ENCODE measurements at regions not wholly inside any gene's neighbourhood (a gene's known extent, or its start where the extent isn't known, plus 50 kb on each side); places are given as distances from the start of the nearest gene placed in this dataset.
"Not testable (repeated sequence)": the region's sequence is repeated elsewhere in the genome, so short reads cannot be mapped to it uniquely, and the experiment has no call there.

DNA sequence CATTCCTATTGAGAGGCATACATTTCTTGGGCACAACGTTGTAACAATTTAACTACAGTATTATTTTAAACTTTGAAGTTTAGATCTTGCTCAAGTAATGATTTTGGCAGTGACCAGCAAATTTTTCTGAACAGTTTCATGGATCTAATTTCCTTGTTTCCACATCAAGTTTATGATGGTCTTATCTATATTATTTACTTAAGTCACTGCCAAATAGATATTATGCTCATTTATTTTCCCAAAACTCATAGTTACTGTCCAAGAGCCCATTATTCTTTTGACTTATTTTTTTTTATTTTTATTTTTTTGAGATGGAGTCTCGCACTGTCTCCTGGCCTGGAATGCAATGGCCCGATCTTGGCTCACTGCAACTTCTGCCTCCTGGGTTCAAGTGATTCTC lies 86.5 kb upstream of the TLE4 start:
- Mint-ChIP-seq H3K4me3 (no peak overlapping the region), H3K27ac (no peak overlapping the region), H3K4me1 (ENCODE audit: low read depth) (no peaks in the 10 kb centered on the region), H3K36me3 (ENCODE audit: low read depth) (no peaks in the 10 kb centered on the region), H3K27me3 (no peaks in the 10 kb centered on the region), H3K9me3 (no peaks in the 10 kb centered on the region)

DNA sequence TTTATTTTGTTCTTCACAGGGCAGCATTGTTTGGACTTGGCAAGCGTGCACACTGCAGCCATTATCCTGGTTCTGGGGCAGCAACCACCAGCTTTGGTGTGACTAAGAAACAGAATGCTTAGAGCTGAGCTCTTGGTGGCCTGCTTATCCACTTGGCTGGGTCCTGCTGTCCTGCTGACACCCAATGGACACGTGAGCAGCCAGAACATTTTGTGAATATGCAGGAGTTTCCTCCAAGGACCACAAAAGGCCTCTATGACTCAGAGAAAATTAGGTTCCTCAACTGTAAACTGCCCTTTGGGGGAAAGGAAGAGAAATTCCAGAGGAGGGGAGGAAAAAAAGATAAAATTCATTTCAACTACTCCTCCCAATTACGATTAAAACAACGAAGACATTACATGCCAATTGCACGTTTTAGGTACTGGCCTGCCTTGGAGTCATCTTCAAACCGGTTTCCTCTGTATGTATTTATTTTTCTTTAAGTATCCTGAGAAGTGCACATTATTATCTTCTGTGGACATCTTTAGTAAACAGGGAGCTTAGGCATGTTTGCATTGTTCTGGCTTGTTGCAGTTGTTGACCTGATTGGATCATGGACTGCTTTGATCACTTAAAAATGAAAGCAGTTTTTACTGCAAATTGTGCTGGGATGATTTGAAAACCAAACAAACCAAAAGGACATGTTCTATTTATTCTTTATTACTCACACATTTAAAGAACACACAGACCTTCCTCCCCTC lies 82.3 kb upstream of the TLE4 start:
- H3K4me3 Mint-ChIP-seq: no peak overlapping the region
- H3K4me1 Mint-ChIP-seq (ENCODE audit: low read depth): no peaks in the 10 kb centered on the region
- no peaks in the 10 kb centered on the region for H3K36me3 Mint-ChIP-seq (ENCODE audit: low read depth)
- no peaks in the 10 kb centered on the region for H3K27me3 Mint-ChIP-seq
- H3K9me3 Mint-ChIP-seq: peaks cover 11% of the 10 kb centered on the region
- H3K27ac Mint-ChIP-seq: no peak overlapping the region

DNA sequence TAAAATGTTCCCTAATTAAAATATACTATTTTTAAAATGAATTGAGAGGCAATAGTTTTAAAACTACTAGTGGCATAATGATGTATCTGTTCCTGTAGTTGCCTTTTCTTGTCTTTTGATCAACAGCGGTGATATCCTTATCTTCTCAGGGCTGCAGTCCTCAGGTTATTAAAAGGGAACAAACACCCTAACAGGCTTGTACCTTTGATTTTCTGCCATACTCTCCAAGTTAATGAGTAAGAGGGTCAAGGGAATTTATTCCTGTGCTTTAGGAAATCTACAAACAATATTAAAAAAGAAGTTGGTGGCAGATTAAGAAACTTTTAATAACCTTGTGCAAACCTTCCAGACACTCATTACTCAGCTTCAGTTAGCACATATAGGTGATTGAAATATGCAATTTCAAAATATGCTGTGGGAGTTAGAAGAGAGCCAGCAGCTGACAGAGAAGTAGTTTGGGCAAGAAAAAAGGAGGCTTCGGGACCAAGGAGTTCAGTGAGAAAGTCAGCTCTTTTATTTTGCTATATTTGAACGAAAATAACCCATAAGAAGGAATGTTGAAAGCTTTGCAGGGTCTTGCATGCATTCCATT lies 81.0 kb upstream of the TLE4 start:
- Mint-ChIP-seq H3K36me3 (ENCODE audit: low read depth) (no peaks in the 10 kb centered on the region), H3K9me3 (peaks cover 11% of the 10 kb centered on the region), H3K27ac (no peak overlapping the region), H3K4me1 (ENCODE audit: low read depth) (no peaks in the 10 kb centered on the region), H3K27me3 (no peaks in the 10 kb centered on the region), H3K4me3 (no peak overlapping the region)

DNA sequence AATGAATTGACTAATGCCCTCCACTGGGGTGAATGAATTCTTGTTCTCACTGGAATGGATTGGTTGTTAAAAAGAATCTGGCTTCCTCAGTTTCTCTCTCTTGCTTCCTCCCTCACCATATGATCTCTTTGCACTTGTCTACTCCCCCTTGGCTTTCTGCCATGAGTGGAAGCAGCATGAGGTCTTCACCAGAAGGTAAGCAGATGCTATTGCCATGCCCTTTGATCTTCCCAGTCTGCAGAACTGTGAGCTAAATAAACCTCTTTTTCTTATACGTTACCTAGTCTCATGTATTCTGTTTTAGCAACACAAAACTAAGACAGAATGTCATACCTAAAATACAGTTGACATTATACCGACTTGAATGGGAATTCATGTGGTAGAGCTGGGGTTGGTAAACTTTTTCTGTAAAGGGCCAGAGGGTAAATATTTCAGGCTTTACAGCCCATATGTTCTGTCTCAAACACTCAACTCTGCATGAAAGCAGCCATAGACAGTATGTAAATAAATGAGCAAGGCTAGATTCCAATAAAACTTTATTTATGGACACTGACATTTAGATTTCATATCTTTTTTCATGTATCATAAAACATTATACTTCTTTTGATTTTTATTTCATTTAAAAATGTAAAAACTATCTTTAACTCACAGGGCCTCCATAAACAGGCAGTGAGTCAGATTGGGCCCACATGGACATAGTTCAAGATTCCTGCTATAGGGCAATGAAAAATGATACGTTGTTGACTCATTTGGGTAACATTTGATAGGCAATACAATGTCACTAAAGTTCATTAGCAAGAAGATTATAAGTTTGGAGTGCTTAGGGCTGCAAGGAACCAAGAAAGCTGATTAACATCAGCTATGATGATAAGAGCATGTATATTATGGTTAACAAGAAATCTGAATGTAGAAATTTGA lies 79.4 kb upstream of the TLE4 start:
- Mint-ChIP-seq H3K4me3 (no peak overlapping the region), H3K27ac (no peak overlapping the region), H3K27me3 (no peaks in the 10 kb centered on the region), H3K4me1 (ENCODE audit: low read depth) (no peaks in the 10 kb centered on the region), H3K9me3 (peaks cover 11% of the 10 kb centered on the region), H3K36me3 (ENCODE audit: low read depth) (no peaks in the 10 kb centered on the region)

DNA sequence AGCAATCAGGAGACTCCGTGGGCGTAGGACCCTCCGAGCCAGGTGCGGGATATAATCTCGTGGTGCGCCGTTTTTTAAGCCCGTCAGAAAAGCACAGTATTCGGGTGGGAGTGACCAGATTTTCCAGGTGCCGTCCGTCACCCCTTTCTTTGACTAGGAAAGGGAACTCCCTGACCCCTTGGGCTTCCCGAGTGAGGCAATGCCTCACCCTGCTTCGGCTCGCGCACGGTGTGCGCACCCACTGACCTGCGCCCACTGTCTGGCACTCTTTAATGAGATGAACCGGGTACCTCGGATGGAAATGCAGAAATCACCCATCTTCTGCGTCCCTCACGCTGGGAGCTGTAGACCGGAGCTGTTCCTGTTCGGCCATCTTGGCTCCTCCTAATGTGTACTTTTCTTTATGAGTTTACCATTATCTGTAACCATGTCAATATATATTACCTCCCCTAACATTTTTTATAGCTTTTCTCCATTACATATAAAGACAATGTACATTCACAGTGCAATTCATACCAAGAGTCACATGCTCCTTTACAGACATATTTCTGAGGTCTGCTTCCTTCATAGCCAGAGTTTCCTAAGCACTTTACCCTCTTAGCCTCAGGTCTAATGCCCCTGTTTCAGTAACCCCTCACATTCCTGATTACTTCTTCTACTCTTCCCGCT lies 71.4 kb upstream of the TLE4 start:
- H3K27ac Mint-ChIP-seq; H3K36me3 Mint-ChIP-seq (ENCODE audit: low read depth); H3K4me1 Mint-ChIP-seq (ENCODE audit: low read depth); H3K27me3 Mint-ChIP-seq; H3K4me3 Mint-ChIP-seq; H3K9me3 Mint-ChIP-seq: not testable (repeated sequence)

- no peaks in the 10 kb centered on the region for H3K36me3 Mint-ChIP-seq (ENCODE audit: low read depth)
- H3K27me3 Mint-ChIP-seq: no peaks in the 10 kb centered on the region
- H3K4me1 Mint-ChIP-seq (ENCODE audit: low read depth): no peaks in the 10 kb centered on the region
- H3K9me3 Mint-ChIP-seq: peaks cover 4% of the 10 kb centered on the region
- no peak overlapping the region for H3K4me3 Mint-ChIP-seq
- no peak overlapping the region for H3K27ac Mint-ChIP-seq
These were observed 70.2 kb upstream of the TLE4 start for GRCh38 chr9:79501546-79501945.

DNA sequence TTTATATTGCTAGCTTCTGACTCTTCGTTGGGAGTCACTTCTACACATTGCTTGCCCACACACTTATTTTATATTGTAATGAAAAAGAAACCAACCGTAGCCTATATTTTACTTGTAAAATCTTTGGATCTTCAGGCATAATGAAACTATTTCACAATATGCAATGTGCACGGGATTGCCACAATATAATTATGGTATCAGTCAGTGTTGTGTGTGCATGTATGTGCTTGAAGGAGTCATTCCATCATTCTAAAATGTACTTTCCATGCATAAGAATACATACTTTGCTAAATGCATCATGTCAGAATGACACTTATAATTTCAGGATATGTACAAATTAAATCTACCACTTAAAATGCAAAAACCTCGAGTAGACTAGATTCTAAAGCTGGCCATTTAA lies 64.0 kb upstream of the TLE4 start:
- H3K36me3 Mint-ChIP-seq (ENCODE audit: low read depth): no peaks in the 10 kb centered on the region
- H3K27me3 Mint-ChIP-seq: no peaks in the 10 kb centered on the region
- H3K9me3 Mint-ChIP-seq: no peaks in the 10 kb centered on the region
- no peak overlapping the region for H3K4me3 Mint-ChIP-seq
- H3K27ac Mint-ChIP-seq: no peak overlapping the region
- H3K4me1 Mint-ChIP-seq (ENCODE audit: low read depth): no peaks in the 10 kb centered on the region

DNA sequence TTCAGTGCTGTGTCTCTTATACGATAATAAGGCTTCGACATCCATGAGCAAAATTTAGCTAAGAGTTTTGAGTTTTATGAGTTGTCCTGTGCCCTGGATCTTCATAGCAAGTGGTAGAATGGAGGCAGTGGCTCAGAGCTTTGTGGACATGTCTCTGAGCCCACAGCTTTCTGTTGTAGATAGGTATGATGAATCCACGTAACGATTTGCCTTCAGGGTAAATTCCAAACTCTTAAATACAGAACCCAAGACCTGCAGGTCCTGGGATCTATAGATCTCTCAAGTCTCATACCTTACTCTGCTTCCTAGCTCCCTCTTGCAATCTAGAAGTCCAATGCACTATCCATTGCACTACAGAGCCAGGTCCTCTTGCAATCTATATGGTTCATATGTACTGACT lies 59.5 kb upstream of the TLE4 start:
- Mint-ChIP-seq H3K4me3 (no peak overlapping the region), H3K4me1 (ENCODE audit: low read depth) (no peaks in the 10 kb centered on the region), H3K36me3 (ENCODE audit: low read depth) (no peaks in the 10 kb centered on the region), H3K27me3 (no peaks in the 10 kb centered on the region), H3K27ac (no peak overlapping the region), H3K9me3 (no peaks in the 10 kb centered on the region)

All from stimulated activated naive CD8-positive, alpha-beta T cell treated with anti-CD3 and anti-CD28 coated beads, Interleukin-15, Interleukin-2, amounts not matched to agents 100 ng/mL and 50 ng/mL, for 24 hours (primary cell).